ENCODE measurements at regions not wholly inside any gene's neighbourhood (a gene's known extent, or its start where the extent isn't known, plus 50 kb on each side); places are given as distances from the start of the nearest gene placed in this dataset.
"Not testable (repeated sequence)": the region's sequence is repeated elsewhere in the genome, so short reads cannot be mapped to it uniquely, and the experiment has no call there.

GRCh38 chr1:221549815-221550214, 192.1 kb downstream of the DUSP10 start:
- in situ Hi-C loops (cut with HindIII; ENCODE audit: low sequenced_read_pairs), result no loop called here
- DNase-seq (ENCODE audit: low spot score), result no peak

- DNase-seq (ENCODE audit: low spot score); in situ Hi-C loops (cut with HindIII; ENCODE audit: low sequenced_read_pairs): not testable (repeated sequence)
These were observed 189.1 kb downstream of the DUSP10 start for GRCh38 chr1:221552792-221553191.

- in situ Hi-C loops (cut with HindIII; ENCODE audit: low sequenced_read_pairs), result no loop called here
- DNase-seq (ENCODE audit: low spot score), result peak; percentile 9
These were observed 186.0 kb downstream of the DUSP10 start for GRCh38 chr1:221555689-221556433.

- no peak for DNase-seq (ENCODE audit: low spot score)
- in situ Hi-C loops (cut with HindIII; ENCODE audit: low sequenced_read_pairs), result no loop called here
These were observed 185.5 kb downstream of the DUSP10 start for GRCh38 chr1:221556435-221556834.

GRCh38 chr1:221557013-221557412, 184.9 kb downstream of the DUSP10 start:
- in situ Hi-C loops (cut with HindIII; ENCODE audit: low sequenced_read_pairs), result no loop called here
- DNase-seq (ENCODE audit: low spot score), result no peak

GRCh38 chr1:221558396-221558795, 183.5 kb downstream of the DUSP10 start:
- no peak for DNase-seq (ENCODE audit: low spot score)
- in situ Hi-C loops (cut with HindIII; ENCODE audit: low sequenced_read_pairs), result no loop called here

- in situ Hi-C loops (cut with HindIII; ENCODE audit: low sequenced_read_pairs), result no loop called here
- DNase-seq (ENCODE audit: low spot score), result no peak
These were observed 182.0 kb downstream of the DUSP10 start for GRCh38 chr1:221559911-221560310.

- in situ Hi-C loops (cut with HindIII; ENCODE audit: low sequenced_read_pairs), result no loop called here
- no peak for DNase-seq (ENCODE audit: low spot score)
These were observed 179.1 kb downstream of the DUSP10 start for GRCh38 chr1:221562542-221563475.

GRCh38 chr1:221563476-221563921, 178.4 kb downstream of the DUSP10 start:
- in situ Hi-C loops (cut with HindIII; ENCODE audit: low sequenced_read_pairs), result no loop called here
- DNase-seq (ENCODE audit: low spot score), result no peak

- in situ Hi-C loops (cut with HindIII; ENCODE audit: low sequenced_read_pairs), result no loop called here
- DNase-seq (ENCODE audit: low spot score), result no peak
These were observed 177.0 kb downstream of the DUSP10 start for GRCh38 chr1:221564891-221565290.

- DNase-seq (ENCODE audit: low spot score), result no peak
- in situ Hi-C loops (cut with HindIII; ENCODE audit: low sequenced_read_pairs), result no loop called here
These were observed 176.2 kb downstream of the DUSP10 start for GRCh38 chr1:221565711-221566110.

- in situ Hi-C loops (cut with HindIII; ENCODE audit: low sequenced_read_pairs), result no loop called here
- DNase-seq (ENCODE audit: low spot score), result no peak
These were observed 173.9 kb downstream of the DUSP10 start for GRCh38 chr1:221567859-221568507.

- DNase-seq (ENCODE audit: low spot score), result no peak
- in situ Hi-C loops (cut with HindIII; ENCODE audit: low sequenced_read_pairs), result no loop called here
These were observed 168.1 kb downstream of the DUSP10 start for GRCh38 chr1:221573756-221574155.

- in situ Hi-C loops (cut with HindIII; ENCODE audit: low sequenced_read_pairs), result no loop called here
- no peak for DNase-seq (ENCODE audit: low spot score)
These were observed 167.4 kb downstream of the DUSP10 start for GRCh38 chr1:221574529-221574928.

GRCh38 chr1:221575605-221576004, 166.3 kb downstream of the DUSP10 start:
- in situ Hi-C loops (cut with HindIII; ENCODE audit: low sequenced_read_pairs), result no loop called here
- DNase-seq (ENCODE audit: low spot score), result no peak

GRCh38 chr1:221576268-221576667, 165.6 kb downstream of the DUSP10 start:
- in situ Hi-C loops (cut with HindIII; ENCODE audit: low sequenced_read_pairs), result no loop called here
- DNase-seq (ENCODE audit: low spot score), result no peak

- no peak for DNase-seq (ENCODE audit: low spot score)
- in situ Hi-C loops (cut with HindIII; ENCODE audit: low sequenced_read_pairs), result no loop called here
These were observed 158.4 kb downstream of the DUSP10 start for GRCh38 chr1:221583465-221583864.

GRCh38 chr1:221587013-221587412, 154.9 kb downstream of the DUSP10 start:
- DNase-seq (ENCODE audit: low spot score); in situ Hi-C loops (cut with HindIII; ENCODE audit: low sequenced_read_pairs): not testable (repeated sequence)

- in situ Hi-C loops (cut with HindIII; ENCODE audit: low sequenced_read_pairs); DNase-seq (ENCODE audit: low spot score): not testable (repeated sequence)
These were observed 150.6 kb downstream of the DUSP10 start for GRCh38 chr1:221591250-221591649.

GRCh38 chr1:221594576-221594975, 147.3 kb downstream of the DUSP10 start:
- in situ Hi-C loops (cut with HindIII; ENCODE audit: low sequenced_read_pairs), result no loop called here
- DNase-seq (ENCODE audit: low spot score), result no peak

Data from G401 (cell line).